ENCODE measurements at regions not wholly inside any gene's neighbourhood (a gene's known extent, or its start where the extent isn't known, plus 50 kb on each side); places are given as distances from the start of the nearest gene placed in this dataset.

GRCh38 chr11:134749040-134749839, 337.2 kb upstream of the B3GAT1 start (continued):
- TF ChIP-seq, protein P1, sequence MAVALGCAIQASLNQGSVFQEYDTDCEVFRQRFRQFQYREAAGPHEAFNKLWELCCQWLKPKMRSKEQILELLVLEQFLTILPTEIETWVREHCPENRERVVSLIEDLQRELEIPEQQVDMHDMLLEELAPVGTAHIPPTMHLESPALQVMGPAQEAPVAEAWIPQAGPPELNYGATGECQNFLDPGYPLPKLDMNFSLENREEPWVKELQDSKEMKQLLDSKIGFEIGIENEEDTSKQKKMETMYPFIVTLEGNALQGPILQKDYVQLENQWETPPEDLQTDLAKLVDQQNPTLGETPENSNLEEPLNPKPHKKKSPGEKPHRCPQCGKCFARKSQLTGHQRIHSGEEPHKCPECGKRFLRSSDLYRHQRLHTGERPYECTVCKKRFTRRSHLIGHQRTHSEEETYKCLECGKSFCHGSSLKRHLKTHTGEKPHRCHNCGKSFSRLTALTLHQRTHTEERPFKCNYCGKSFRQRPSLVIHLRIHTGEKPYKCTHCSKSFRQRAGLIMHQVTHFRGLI (CRISPR knock-in tag; IDR thresholded peaks at IDR 0.05), result no peak
- TF ChIP-seq AFF4 (CRISPR knock-in tag; IDR thresholded peaks at IDR 0.05), result no peak

- BruUV-seq (replicated peaks), result no TSS peak
- WGBS (ENCODE audit: insufficient coverage, low coverage, missing lambda C conversion rate), result 0% methylated on average over 2 of the region's 2 CpGs
- POLR2A ChIA-PET, result no interaction called here
- TF ChIP-seq NR2F6 (CRISPR knock-in tag; IDR thresholded peaks at IDR 0.05) (no peak), ETV5 (CRISPR knock-in tag; IDR thresholded peaks at IDR 0.05; ENCODE audit: low read depth) (no peak), ZNF316 (IDR thresholded peaks at IDR 0.05) (no peak), MCM2 (IDR thresholded peaks at IDR 0.05; ENCODE audit: low read depth) (no peak), NRF1 (conservative IDR thresholded peaks at IDR 0.05 in 1 of 2, IDR thresholded peaks at IDR 0.05 in 1 of 2) (no peak), XRCC5 (IDR thresholded peaks at IDR 0.05; ENCODE audit: low read depth, low read length) (no peak)
- TF ChIP-seq, protein P2, sequence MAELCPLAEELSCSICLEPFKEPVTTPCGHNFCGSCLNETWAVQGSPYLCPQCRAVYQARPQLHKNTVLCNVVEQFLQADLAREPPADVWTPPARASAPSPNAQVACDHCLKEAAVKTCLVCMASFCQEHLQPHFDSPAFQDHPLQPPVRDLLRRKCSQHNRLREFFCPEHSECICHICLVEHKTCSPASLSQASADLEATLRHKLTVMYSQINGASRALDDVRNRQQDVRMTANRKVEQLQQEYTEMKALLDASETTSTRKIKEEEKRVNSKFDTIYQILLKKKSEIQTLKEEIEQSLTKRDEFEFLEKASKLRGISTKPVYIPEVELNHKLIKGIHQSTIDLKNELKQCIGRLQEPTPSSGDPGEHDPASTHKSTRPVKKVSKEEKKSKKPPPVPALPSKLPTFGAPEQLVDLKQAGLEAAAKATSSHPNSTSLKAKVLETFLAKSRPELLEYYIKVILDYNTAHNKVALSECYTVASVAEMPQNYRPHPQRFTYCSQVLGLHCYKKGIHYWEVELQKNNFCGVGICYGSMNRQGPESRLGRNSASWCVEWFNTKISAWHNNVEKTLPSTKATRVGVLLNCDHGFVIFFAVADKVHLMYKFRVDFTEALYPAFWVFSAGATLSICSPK (IDR thresholded peaks at IDR 0.05; ENCODE audit: borderline replicate concordance), result no peak
Measured at GRCh38 chr11:134746609-134747008, 334.6 kb upstream of the B3GAT1 start.

More at GRCh38 chr11:134746609-134747008, 334.6 kb upstream of the B3GAT1 start:
- in situ Hi-C loops (cut with MboI) (no loop called here), intact Hi-C loops (cut with micrococcal nuclease) (no loop called here)
- no peak overlapping the region for H2AFZ ChIP-seq (ENCODE audit: low read depth, low read length)
- H3K27ac ChIP-seq (ENCODE audit: extremely low read depth, low read depth, low read length), result no peak overlapping the region
- H3K79me2 ChIP-seq (ENCODE audit: control insufficient read depth, insufficient read depth, low read length), result no peaks in the 10 kb centered on the region
- no peak overlapping the region for H3K4me3 ChIP-seq
- DNase-seq (ENCODE audit: extremely low read depth in 1 of 4, low spot score in 3 of 4), result no peak
- no peak overlapping the region for H3K9ac ChIP-seq (ENCODE audit: insufficient read depth in 1 of 2, low read depth in 2 of 2, low read length in 2 of 2)
- H4K20me1 ChIP-seq (replicated peaks; ENCODE audit: control insufficient read depth, insufficient read depth, low read length), result no peaks in the 10 kb centered on the region; the same call in 1 of the 2 replicates
- CTCF ChIA-PET (ENCODE audit: low intra/inter-chr PET ratio), result no interaction called here
- no peak overlapping the region for H3K4me2 ChIP-seq (ENCODE audit: insufficient read depth, low read length)
- H3K27me3 ChIP-seq (ENCODE audit: control insufficient read depth in 2 of 2, insufficient read depth in 2 of 2, low read length in 2 of 2), result no peaks in the 10 kb centered on the region
- H3K36me3 ChIP-seq (ENCODE audit: control insufficient read depth, insufficient read depth, low read length), result no peaks in the 10 kb centered on the region
- no peak for ATAC-seq
- no peaks in the 10 kb centered on the region for H3K9me3 ChIP-seq (replicated peaks; ENCODE audit: control insufficient read depth, insufficient read depth, low read depth, low read length)
- FAIRE-seq, result no peak
- H3K9me1 ChIP-seq (ENCODE audit: control insufficient read depth, insufficient read depth, low read length), result no peaks in the 10 kb centered on the region
- H3K4me1 ChIP-seq (replicated peaks in 1 of 2; ENCODE audit: control insufficient read depth in 2 of 2, insufficient read depth in 2 of 2, low read length in 2 of 2), result no peaks in the 10 kb centered on the region
